ENCODE measurements at regions not wholly inside any gene's neighbourhood (a gene's known extent, or its start where the extent isn't known, plus 50 kb on each side); places are given as distances from the start of the nearest gene placed in this dataset.

GRCh38 chr10:78459639-78460037 is 426.0 kb downstream of the RPS24 start:
- POLR2A ChIA-PET, result no interaction called here
- no peaks in the 10 kb centered on the region for H3K79me2 ChIP-seq (ENCODE audit: insufficient read depth)
- H3K36me3 ChIP-seq (replicated peaks in 1 of 2; ENCODE audit: control insufficient read depth in 1 of 2, insufficient read depth in 2 of 2, low read length in 1 of 2), result no peaks in the 10 kb centered on the region
- no peak for DNase-seq
- no peaks in the 10 kb centered on the region for H4K20me1 ChIP-seq (ENCODE audit: insufficient read depth)
- no peak overlapping the region for H3K4me2 ChIP-seq
- peaks cover 0 to 23% of the 10 kb centered on the region in 2 experiments for H3K4me1 ChIP-seq (ENCODE audit: control insufficient read depth in 1 of 2, insufficient read depth in 2 of 2, low read depth in 1 of 2, low read length in 1 of 2)
- no peak overlapping the region for H3K4me3 ChIP-seq (ENCODE audit: low read depth in 2 of 2, low read length in 1 of 2)
- H2AFZ ChIP-seq (ENCODE audit: low read depth), result no peak overlapping the region
- no peaks in the 10 kb centered on the region for H3K9me3 ChIP-seq
- no peak overlapping the region for H3K27ac ChIP-seq (ENCODE audit: low read depth in 2 of 2, low read length in 1 of 2)
- no peaks in the 10 kb centered on the region for H3K9me2 ChIP-seq
- H3K9ac ChIP-seq, result no peak overlapping the region
- CTCF ChIA-PET, result interaction anchor here (0.9 to 1.0 kb wide), 3 partner anchors 8 to 156 kb away, joined by 3 read pairs; no protein-coding TSS in a partner anchor
- H3K27me3 ChIP-seq (ENCODE audit: insufficient read depth), result no peaks in the 10 kb centered on the region
- no peak for TF ChIP-seq USF2 (IDR thresholded peaks at IDR 0.05; ENCODE audit: borderline replicate concordance, low read depth, low read length)
- TF ChIP-seq POLR2AphosphoS5 (IDR thresholded peaks at IDR 0.05; ENCODE audit: low read depth, low read length), result no peak
- TF ChIP-seq SIN3A (IDR thresholded peaks at IDR 0.05; ENCODE audit: borderline replicate concordance, low read depth, low read length), result no peak
- TF ChIP-seq FOXJ3 (CRISPR knock-in tag; IDR thresholded peaks at IDR 0.05), result no peak
- TF ChIP-seq YY1 (IDR thresholded peaks at IDR 0.05; ENCODE audit: low read depth), result no peak
- TF ChIP-seq MAX (IDR thresholded peaks at IDR 0.05; ENCODE audit: low read depth), result no peak
- TF ChIP-seq, protein P1, sequence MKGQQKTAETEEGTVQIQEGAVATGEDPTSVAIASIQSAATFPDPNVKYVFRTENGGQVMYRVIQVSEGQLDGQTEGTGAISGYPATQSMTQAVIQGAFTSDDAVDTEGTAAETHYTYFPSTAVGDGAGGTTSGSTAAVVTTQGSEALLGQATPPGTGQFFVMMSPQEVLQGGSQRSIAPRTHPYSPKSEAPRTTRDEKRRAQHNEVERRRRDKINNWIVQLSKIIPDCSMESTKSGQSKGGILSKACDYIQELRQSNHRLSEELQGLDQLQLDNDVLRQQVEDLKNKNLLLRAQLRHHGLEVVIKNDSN (IDR thresholded peaks at IDR 0.05; ENCODE audit: borderline replicate concordance, low read depth), result no peak
- no peak for TF ChIP-seq MXI1 (IDR thresholded peaks at IDR 0.05; ENCODE audit: low read depth, low read length)
- no peak for TF ChIP-seq GABPA (IDR thresholded peaks at IDR 0.05; ENCODE audit: low read depth)
- TF ChIP-seq SMC3 (IDR thresholded peaks at IDR 0.05; ENCODE audit: low read depth, low read length), result no peak
- no peak for TF ChIP-seq CHD2 (IDR thresholded peaks at IDR 0.05; ENCODE audit: low read length, partially characterized antibody)
- no peak for TF ChIP-seq GATA2 (CRISPR knock-in tag; IDR thresholded peaks at IDR 0.05)
- no peak for TF ChIP-seq RFX5 (IDR thresholded peaks at IDR 0.05; ENCODE audit: low read length)
- no peak for TF ChIP-seq TCF12 (IDR thresholded peaks at IDR 0.05)
- TF ChIP-seq, protein P2, sequence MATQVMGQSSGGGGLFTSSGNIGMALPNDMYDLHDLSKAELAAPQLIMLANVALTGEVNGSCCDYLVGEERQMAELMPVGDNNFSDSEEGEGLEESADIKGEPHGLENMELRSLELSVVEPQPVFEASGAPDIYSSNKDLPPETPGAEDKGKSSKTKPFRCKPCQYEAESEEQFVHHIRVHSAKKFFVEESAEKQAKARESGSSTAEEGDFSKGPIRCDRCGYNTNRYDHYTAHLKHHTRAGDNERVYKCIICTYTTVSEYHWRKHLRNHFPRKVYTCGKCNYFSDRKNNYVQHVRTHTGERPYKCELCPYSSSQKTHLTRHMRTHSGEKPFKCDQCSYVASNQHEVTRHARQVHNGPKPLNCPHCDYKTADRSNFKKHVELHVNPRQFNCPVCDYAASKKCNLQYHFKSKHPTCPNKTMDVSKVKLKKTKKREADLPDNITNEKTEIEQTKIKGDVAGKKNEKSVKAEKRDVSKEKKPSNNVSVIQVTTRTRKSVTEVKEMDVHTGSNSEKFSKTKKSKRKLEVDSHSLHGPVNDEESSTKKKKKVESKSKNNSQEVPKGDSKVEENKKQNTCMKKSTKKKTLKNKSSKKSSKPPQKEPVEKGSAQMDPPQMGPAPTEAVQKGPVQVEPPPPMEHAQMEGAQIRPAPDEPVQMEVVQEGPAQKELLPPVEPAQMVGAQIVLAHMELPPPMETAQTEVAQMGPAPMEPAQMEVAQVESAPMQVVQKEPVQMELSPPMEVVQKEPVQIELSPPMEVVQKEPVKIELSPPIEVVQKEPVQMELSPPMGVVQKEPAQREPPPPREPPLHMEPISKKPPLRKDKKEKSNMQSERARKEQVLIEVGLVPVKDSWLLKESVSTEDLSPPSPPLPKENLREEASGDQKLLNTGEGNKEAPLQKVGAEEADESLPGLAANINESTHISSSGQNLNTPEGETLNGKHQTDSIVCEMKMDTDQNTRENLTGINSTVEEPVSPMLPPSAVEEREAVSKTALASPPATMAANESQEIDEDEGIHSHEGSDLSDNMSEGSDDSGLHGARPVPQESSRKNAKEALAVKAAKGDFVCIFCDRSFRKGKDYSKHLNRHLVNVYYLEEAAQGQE (IDR thresholded peaks at IDR 0.05; ENCODE audit: low read depth, low read length), result no peak
- no peak for TF ChIP-seq ELF1 (IDR thresholded peaks at IDR 0.05)
- TF ChIP-seq RAD21 (IDR thresholded peaks at IDR 0.05; ENCODE audit: low read length), result no peak
- WGBS (ENCODE audit: low lambda C conversion rate), result 92% methylated on average over 3 of the region's 3 CpGs
- peaks cover 10% of the 10 kb centered on the region for H3F3A ChIP-seq (replicated peaks; ENCODE audit: insufficient read depth)
